Stomach (tissue), 4 donors: ENCODE measurements at regions not wholly inside any gene's neighbourhood (a gene's known extent, or its start where the extent isn't known, plus 50 kb on each side); places are given as distances from the start of the nearest gene placed in this dataset.

Experiments used
- EP300 ChIP-seq: sonication (generic); formaldehyde crosslinking; IDR thresholded peaks from one replicate; pipeline ENCODE4 v1.6.1; 2017; ENCODE audit warnings: antibody characterized with exemption
- POLR2AphosphoS5 ChIP-seq, 3 donors: sonication (generic); formaldehyde crosslinking; IDR thresholded peaks; one replicate each; pipeline ENCODE4 v1.6.1; 2016; ENCODE audit warnings: antibody characterized with exemption in 3 of 3
- TF ChIP-seq, protein P1 (sequence below), 7 experiments: fragments of 450-650 bp in 4 of 7; fragments of 200-600 bp in 3 of 7; sonication (generic) in 3 of 7; IDR thresholded peaks; one replicate each; pipeline ENCODE4 v1.5.1; 2016 to 2019; ENCODE audit warnings: antibody characterized with exemption in 7 of 7, control low read depth in 2 of 7, mild to moderate bottlenecking in 1 of 7

DNA sequence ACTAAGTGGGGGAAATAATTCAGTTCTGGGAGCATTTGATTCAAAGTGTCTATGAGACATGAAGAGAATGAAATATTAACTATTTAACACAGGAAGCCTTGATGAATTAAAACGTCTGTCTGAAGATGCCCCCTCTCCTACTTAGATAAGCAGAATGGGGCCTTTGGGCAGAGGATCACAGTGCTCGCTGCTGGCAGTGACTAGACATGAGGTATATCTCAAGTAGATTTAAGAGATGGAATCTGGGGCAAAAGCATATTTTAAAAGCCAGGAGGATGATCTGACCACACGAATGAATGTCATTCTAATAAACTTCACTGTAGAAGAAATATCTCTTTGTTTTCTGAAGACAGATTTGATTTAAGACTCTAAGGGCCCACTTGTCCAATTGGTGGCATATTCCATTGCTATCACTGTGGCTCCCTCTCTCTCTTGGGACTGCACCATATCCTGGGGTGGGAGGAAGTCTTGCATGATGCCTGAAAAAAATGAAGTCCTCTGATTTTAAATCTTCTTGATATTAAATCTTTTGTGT lies 254.0 kb downstream of the MAN2A1 start:
- TF ChIP-seq POLR2AphosphoS5 (IDR thresholded peaks at IDR 0.05) (no peak), EP300 (no peak)
- TF ChIP-seq, protein P1, sequence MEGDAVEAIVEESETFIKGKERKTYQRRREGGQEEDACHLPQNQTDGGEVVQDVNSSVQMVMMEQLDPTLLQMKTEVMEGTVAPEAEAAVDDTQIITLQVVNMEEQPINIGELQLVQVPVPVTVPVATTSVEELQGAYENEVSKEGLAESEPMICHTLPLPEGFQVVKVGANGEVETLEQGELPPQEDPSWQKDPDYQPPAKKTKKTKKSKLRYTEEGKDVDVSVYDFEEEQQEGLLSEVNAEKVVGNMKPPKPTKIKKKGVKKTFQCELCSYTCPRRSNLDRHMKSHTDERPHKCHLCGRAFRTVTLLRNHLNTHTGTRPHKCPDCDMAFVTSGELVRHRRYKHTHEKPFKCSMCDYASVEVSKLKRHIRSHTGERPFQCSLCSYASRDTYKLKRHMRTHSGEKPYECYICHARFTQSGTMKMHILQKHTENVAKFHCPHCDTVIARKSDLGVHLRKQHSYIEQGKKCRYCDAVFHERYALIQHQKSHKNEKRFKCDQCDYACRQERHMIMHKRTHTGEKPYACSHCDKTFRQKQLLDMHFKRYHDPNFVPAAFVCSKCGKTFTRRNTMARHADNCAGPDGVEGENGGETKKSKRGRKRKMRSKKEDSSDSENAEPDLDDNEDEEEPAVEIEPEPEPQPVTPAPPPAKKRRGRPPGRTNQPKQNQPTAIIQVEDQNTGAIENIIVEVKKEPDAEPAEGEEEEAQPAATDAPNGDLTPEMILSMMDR (IDR thresholded peaks at IDR 0.05): no peak
